Embryonic facial prominence (tissue), 1 donor: ENCODE measurements at regions not wholly inside any gene's neighbourhood (a gene's known extent, or its start where the extent isn't known, plus 50 kb on each side); places are given as distances from the start of the nearest gene placed in this dataset.
"Not testable (repeated sequence)": the region's sequence is repeated elsewhere in the genome, so short reads cannot be mapped to it uniquely, and the experiment has no call there.

Source experiments
- DNase-seq: peaks from one replicate; pipeline ENCODE4 v3.0.0-alpha.2; 2016; ENCODE audit errors: extremely low spot score

DNA sequence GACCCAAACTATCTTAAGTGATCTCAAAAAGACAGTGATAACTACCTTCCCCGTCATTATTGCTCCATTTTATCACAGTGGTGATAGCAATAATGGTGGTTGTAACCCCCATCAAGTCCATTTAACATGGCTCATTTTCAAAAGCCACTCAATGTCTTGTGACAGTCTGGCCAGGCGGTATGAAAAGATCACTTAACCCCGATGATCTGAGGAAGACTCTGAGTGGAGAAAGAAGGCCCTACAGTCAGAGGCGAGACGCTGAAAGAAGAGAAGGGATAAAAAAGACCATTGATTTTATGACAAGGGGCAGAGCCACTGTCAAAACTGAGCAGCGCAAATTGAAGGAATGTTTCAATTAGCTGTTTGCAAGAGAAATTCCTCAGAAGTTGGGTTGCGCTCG lies 417.2 kb upstream of the PBX1 start:
- no peak for DNase-seq

DNA sequence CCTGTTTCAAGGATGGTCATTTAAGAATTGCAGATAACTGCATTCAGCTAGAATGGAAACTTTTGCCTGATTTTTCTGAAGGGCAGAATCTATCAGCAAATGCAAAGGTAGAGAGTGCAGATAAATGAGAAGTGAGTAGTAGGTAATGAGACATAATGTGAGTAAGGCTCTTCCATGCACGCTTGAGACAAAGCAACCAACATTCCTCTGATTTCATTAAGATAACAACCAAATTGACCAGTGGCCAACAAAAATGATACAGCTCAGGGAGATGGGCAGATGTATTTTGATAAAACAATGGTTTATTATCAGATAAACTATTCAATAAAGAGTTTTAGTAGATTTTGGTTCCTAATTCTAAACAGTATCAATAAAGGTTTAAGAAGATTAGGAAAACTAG lies 404.4 kb upstream of the PBX1 start:
- DNase-seq, result no peak

DNA sequence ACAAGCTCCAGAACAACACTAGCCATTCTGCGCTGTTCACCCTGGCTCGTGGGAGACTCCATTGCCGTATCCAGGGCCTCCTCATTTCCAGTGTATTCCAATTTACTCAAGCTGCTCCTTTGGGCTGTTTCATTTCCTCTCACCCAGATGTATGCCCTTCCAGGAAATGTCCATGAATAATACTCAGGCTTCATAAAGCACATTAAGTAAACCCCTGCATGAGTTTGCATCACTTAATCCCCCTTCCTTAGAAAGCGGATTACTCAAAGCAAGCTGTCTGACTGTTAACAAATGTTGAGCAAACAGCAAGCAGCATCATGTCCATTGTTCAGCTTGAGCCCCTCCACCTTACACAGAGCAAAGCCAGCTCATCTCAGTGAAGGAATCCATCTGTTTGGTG lies 403.6 kb upstream of the PBX1 start:
- no peak for DNase-seq

DNA sequence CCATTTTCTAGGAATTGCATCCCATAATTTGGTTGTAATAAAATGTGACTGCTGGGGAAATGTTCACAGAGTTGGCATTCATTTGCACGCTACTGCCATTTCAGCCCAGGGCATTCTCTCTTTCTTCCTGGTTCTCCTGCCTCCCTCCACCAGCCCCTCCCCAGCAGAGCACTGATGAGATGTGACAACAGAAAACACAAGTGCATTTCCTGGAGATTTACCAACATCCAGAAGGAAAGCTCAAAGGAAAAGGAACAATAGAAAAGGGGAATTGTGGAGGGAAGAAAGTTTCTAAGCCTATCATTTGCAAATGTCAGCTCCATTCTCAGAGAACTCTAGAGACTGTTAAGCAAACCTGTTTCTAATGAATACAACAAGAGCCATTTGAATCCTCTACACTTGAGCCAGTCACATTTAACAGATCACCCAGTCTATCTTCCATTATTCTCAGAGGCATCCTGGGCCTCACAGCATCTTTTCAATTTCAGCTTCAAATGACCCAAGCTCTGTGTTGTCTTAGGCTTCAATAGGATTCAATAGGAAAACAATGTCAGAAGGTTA lies 395.6 kb upstream of the PBX1 start:
- DNase-seq, result no peak

DNA sequence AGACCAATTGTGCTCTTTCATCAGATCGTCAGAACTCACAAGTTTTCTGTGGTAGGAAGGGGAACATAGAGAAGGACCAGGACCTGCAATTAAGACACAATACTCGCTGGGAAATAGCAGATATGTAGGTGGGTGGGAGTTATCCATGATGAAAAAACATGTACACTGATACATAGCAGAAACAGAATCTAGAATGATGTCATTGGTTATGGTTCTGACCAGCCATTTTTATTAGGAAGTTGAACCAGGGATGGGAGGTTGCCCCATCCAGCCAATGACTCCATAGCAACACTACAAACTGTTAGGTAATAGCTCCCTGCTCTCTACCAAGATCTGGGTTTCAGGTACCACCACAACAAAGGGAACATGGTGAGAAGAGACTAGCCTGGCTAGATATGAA lies 393.5 kb upstream of the PBX1 start:
- no peak for DNase-seq

DNA sequence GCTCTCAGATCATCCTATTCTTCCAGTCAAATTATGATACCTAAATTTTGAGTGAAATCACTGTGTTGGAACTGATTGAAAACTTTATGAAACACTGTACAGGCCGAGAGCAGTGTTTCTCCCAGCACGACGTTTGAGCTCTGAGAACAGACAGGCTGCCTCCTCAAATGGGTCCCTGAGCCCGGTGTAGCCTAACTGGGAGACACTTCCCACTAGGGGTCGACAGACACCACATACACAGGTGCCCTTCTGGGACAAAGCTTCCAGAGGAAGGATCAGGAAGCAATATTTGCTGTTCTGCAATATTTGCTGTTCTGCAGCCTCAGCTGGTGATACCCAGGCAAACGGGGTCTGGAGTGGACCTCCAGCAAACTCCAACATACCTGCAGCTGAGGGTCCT lies 392.5 kb upstream of the PBX1 start:
- not testable (repeated sequence) for DNase-seq

DNA sequence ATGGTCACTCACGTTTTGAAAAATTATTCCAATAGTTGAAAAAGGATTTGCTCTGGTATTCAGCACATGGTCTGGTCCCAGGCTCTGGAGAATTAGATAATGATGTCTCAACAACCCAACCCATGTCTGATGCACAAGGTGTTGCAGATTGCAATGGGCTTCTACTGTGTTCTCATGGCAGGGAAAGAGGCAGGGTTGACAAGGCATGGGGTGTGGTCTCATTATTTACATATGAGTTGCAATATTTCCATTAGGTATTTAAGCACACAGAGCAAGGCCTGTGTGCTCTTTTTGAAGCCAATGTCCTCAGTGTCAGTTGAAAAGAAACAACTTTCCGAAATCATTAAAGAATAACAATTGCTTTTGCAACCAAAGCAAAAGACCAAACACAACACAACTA lies 381.9 kb upstream of the PBX1 start:
- DNase-seq, result no peak

DNA sequence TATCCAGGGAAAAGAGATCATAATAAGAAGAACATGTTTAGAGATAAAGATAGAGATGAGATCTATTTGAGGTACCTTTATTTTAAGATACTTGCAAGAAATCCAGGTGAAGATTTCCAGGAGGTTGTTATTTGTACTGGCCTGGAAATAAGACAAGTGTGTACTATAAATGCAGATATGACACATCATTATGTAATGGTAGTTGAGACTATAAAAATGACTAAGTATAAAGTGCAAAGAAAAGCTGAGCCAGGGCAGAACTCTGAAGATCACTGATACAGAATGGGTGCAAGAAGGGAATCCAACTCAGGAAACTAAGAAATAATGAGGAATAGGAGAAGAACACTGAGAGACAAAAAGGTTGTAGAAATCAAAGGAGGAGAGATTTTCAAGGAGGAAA lies 378.2 kb upstream of the PBX1 start:
- DNase-seq, result no peak

DNA sequence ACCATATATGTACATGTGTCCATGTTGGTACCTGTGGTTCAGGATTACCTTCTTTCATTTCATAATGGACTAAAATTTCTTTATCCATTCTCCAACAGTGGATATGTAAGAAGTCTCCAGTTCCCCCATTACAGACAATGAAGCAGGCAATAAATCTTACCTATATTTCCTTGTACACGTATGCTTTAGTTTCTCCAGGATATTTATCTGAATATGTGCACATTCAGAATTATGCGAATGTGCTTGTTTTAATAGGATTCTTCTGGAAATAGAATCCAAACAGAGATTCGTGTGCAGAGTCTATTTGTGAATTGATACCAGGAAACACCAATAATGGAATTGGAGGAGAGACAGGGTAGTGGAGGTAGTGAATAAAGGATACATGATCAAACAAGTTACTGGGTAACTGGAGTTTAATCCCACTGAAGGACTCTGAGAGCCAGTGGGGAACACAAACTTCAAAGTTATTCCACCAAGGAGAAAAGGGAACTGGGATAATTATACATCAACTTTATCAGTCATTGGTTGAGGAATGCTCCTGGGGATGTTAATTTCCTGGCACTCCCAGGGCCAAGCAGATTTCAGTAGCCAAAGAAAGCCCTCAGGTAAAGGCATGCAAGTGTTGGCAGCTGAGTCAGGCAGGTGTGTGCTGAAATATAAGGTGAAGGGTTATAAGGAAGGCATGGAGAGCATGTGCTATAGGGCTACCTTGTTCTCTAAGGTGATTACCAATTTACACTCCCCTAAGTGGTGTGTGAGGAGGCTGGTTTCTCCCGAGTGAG lies 374.9 kb upstream of the PBX1 start:
- DNase-seq, result no peak

DNA sequence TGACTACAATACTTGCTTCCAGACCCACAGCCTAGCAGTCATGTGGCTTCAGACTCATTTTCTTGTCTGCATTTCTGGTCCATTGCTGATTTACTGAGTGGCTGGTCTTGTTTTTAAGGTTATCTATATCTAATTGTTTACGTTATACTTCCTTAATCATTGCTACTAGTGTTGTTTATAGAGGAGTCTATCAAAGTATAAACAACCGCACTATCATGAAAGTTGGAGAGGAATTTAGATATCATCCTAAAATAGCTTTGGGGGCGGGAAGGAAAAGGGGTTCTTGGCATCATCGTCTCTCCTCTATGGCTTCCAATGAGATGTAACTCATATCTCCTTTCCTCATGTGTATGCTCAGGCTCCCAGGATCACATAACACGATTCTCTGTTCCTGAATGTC lies 372.1 kb upstream of the PBX1 start:
- DNase-seq, result no peak

DNA sequence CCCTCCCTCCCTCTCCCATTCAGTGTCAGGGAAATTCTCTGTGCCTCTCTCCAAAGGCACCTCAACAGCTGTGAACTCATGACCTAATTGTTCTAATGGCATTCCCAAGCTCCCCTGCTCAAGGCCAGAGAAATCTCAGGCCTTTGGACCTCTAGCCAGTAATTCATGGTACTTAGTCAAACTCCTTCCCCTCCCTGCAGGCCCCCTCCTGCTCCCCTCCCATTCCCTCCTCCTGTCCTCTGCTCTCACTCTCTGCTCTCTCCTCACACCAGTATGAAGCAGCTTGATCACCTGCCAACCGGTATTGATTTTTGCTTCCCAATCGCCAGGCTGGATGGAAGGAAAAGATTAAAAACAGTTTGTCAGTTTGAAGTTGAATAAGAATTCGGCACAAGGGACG lies 370.5 kb upstream of the PBX1 start:
- DNase-seq, result no peak

DNA sequence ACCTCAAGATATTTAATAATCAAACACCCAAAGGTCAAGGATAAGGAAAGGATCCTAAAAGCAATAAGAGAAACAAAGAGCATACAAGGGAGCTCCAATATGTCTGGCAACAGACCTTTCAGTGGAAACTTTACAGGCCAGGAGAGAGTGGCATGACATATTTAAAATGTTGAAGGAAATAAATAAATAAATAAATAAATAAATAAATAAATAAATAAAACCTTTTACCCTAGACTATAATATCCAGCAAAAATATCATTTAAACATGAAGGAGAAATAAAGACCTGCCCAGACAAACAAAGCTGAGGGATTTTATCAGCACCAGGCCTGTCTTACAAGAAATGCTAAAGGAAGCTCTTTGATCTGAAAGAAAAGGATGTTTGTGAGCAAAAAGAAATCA lies 367.8 kb upstream of the PBX1 start:
- no peak for DNase-seq

DNA sequence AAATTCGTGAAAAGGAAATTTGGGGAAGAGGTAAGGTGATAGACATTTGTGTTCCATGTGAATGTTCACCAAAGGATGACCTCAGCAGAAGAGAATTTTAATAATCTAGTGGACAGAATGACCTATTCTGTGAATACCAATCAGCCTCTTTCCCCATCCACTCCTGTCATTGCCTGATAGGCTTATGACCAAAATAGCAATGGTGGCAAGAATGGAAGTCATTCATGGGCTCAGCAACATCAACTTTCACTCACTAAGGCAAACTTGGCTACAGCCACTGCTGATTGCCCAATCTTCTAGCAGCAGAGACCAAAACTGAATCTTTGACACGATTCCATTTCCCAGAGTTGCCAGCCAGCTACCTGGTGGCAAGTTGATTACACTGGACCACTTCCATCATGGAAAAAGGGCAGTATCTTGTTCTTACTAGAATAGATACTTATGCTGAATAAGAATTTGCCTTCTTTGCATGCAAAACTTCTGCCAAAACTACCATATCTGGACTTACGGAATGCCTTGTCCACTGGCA lies 348.7 kb upstream of the PBX1 start:
- DNase-seq, result no peak

DNA sequence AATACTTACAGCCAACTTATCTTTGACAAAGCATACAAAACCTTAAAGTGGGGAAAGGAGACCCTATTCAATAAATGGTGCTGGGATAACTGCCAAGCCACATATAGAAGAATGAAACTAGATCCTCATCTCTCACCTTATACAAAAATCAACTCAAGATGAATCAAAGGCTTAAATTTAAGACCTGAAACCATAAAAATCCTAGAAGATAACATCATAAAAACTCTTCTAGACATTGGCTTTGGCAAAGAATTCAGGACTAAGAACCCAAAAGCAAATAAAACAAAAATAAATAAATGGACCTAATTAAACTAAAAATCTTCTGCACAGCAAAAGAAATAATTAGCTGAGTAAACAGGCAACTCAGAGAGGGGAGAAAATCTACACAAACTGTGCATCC lies 335.6 kb upstream of the PBX1 start:
- DNase-seq, result no peak

DNA sequence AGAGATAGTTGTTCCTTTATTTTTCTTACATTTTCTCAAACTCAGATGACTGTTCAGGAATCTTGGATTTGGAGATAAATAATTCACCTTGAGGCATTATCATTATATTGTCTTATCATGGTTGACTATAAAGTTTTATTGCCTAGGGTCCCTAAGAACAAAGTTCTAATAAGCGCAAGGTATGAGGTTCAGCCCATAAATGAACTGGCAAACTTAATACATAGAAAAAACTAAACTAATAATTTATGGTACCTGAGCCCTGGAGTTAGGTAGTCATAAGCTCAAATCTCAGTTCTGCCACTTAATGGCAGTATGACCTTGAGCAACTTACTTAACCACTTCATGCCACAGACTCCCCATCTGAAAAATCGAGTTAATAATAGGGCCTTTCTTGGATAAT lies 334.0 kb upstream of the PBX1 start:
- DNase-seq, result no peak

DNA sequence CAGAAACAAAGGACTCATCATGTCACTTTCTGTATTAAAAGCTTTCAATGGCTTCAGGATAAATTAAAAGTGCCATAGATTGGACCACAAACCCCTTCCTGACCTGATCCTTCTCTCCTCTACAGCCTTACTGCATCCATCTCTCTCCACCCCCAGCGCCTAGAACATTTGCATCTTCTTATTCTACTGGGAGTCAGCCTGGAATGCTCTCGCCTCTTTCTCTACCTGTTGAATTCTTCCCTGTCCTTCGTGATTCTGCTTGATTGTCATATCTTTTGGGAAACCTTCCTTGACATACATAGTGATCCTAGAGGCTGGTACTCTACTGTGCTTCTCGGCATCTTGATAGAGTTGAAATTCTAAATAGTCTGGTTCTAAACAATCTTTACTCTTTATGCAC lies 332.0 kb upstream of the PBX1 start:
- DNase-seq, result no peak

DNA sequence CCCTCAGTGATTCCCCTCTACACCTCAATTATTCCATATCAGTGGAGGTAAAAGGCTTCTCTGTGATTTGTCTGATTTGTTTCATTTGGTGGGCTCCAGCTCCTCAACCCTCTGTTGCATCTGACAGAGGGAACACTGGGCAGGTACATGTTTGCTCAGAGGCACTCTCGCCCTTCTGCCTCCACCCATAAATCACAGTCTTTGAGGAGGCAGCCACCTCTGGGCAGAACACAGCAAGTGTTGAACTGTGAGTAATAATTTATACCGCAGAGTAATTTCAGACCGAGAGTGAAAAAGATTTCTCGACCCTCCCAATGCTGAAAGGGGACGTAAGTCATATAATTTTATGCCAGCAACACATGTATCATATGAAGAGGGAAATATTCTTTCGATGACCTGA lies 330.1 kb upstream of the PBX1 start:
- DNase-seq, result no peak

DNA sequence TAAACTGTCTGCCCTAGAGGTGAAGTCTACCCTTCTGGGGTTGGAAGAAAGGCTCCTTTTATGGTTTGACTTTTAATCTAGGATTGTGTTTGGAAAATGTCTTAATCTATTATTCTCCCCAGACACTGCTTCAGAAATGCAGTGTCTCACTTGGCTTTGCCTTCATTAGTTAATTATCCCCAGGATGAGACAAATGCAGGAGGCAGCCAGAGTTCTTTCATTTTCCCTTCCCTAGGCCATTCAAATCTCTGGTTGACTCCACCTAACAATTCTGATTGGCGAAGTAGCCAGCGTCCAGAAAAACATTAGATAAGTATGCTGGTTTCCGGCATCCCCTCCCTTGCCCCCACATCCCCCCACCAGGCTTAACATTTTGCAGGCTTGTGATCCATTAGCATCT lies 325.8 kb upstream of the PBX1 start:
- no peak for DNase-seq

DNA sequence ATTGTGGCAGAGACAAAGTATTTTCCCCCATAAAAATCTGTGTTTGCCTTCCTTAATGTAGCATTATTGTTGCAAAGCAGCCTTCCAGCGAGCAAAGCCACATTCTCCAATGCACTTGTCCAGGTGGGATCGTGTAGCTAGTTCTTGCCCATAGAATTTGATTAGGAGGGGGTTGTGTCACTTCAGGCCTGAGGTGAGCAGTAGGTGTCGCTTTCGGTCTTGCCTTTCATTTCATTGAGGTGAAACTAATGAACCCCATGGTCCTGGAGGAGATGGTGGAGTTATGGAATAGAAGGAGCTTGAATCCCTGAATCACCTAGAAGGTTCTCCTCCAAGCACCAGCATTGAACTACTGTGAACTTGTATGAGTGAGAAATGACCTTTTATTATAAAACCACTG lies 318.9 kb upstream of the PBX1 start:
- DNase-seq, result no peak

DNA sequence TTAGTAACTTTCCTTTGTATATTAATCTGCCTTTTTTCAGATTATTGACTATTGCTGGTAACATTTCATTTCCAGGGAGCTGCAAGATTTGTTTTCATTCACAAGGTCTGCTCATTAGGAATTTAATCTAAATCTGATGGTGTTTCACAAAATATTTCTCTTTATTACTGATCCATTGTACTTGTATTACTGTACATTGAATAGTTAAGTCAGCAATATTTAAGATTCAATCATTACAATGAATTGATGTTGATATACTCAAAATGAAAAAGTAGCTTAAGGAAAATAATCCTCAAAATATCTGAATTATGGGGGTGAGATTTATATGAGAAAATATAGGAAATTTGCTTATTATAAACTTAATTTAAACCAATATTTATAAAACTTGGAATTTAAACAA lies 308.6 kb upstream of the PBX1 start:
- DNase-seq, result no peak

DNA sequence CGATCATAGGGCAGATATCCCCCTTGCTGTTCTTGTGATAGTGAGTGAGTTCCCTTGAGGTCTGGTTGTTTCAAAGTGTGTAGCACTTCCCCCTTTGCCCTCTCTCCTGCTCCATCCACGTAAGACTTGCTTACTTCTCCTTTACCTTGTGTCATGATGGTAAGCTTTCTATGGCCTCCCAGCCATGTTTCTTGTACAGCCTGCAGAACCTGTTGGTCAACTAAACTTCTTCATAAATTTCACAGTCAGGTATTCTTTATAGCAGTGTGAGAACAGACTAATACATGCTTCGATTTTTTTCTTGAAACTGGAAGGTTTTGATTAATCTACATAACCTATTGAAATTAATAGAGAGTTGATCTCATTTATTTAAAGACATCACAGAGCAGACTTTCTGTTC lies 302.5 kb upstream of the PBX1 start:
- no peak for DNase-seq

DNA sequence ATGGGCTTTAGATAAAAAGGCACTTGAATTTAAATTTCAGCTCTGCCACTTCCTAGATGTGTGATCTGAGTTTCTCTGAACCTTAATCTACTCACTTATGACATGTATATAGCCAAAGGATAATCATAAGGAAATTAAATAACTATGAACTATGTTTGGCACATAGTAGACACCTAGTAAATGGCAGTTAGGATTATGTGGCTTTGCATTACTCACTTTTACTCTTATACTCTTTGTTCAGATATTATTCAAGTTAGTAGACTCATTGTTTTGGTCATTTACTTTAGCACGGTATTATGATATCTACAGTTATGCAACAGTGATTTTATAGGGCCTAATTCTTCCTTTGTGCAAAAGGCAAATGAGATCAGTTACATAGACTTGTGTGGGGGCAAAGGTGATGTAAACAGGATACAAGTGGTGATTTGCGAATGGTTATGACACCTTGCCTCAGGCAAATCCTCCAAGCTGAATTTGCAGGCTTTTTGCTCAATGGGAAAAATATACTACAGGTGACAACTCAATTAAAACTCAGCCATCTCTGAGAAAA lies 297.2 kb upstream of the PBX1 start:
- no peak for DNase-seq

DNA sequence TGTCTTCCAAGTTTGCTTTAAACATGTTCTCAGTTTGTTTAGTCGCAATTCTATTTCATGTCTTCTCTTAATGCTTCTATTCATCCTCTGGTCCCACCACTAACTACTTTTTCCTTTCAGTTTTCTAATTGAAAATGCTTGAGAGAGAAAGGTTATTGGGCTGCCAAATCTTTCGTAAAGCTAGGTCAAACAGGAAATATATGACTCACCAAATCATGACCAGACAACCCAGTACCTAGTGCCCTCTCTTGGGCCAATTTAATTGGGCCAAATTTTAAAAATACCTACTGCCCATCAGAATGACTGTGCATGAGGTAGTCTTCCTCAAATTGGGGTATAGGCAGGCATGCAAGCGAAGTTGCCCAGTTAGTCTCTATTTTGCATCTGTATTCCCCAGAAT lies 295.4 kb upstream of the PBX1 start:
- no peak for DNase-seq

DNA sequence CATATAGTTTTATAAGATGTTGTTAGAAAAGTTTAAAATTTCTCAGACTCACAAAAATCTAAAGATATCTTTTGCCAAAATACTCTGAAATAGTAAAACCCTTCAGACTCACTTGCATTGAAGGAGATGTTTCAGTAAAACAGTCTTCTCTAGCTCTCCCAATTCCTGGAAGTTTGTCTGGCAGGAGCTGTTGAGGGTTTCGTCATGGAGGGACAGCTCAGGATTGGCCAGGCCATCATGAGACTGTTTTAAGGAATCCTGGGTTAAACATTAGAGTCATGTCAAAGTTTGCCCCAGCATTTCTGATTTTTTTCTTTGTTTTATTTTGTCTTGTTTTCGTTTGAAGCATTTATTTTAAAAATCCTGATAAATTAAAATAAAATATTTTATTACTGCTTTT lies 293.8 kb upstream of the PBX1 start:
- DNase-seq, result no peak
